GM13976 (cell line): ENCODE measurements at regions not wholly inside any gene's neighbourhood (a gene's known extent, or its start where the extent isn't known, plus 50 kb on each side); places are given as distances from the start of the nearest gene placed in this dataset.
"Not testable (repeated sequence)": the region's sequence is repeated elsewhere in the genome, so short reads cannot be mapped to it uniquely, and the experiment has no call there.

Source experiments
- DNase-seq: peaks from one replicate; pipeline ENCODE4 v3.0.0; 2012; ENCODE audit warnings: low spot score
- in situ Hi-C: fragments of 300-500 bp; cut with MboI; formaldehyde crosslinking; loops from one replicate; pipeline ENCODE4 v1.12.0; 2022; ENCODE audit warnings: low sequenced_read_pairs, mixed read lengths, inconsistent platforms; ENCODE audit not compliant: unreplicated experiment
- TF ChIP-seq, protein P1 (sequence below): IDR thresholded peaks from 2 replicates; pipeline ENCODE4 v1.5.1; 2012; ENCODE audit warnings: borderline replicate concordance, mild to moderate bottlenecking; ENCODE audit not compliant: insufficient read depth; ENCODE audit errors: extremely low read depth, missing control alignments, control extremely low read depth

DNA sequence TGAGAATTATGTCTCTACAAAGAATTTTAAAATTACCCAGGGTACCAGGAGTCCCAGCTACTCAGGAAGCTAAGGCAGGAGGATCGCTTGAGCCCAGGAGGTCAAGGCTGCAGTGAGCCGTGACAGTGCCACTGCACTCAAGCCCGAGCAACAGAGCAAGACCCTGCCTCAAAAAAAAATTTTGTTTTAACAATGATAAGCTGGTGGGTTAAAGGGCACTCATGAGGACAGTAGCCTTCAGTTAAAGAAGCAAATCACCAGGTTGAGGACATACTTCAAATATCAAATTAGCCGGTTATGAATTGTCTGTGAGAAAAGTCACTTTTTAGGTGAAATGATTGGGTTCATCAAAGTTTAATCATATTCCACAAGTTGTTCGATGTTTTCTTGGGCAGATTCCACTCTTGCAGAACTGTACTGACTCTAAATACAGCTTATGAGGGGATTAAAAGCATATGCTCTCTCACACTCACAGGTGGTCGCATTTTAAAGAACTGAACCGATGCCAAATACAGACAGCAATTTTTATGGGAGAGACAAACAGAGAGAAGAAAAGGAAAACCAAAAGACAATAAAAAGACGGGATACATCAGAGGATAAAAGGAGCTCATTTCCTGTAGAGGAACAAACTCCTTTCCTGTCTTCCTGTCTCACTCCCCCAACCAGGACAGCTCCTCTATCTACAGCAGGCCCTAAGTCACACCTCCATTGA lies 582.8 kb upstream of the NRP1 start:
- TF ChIP-seq, protein P1, sequence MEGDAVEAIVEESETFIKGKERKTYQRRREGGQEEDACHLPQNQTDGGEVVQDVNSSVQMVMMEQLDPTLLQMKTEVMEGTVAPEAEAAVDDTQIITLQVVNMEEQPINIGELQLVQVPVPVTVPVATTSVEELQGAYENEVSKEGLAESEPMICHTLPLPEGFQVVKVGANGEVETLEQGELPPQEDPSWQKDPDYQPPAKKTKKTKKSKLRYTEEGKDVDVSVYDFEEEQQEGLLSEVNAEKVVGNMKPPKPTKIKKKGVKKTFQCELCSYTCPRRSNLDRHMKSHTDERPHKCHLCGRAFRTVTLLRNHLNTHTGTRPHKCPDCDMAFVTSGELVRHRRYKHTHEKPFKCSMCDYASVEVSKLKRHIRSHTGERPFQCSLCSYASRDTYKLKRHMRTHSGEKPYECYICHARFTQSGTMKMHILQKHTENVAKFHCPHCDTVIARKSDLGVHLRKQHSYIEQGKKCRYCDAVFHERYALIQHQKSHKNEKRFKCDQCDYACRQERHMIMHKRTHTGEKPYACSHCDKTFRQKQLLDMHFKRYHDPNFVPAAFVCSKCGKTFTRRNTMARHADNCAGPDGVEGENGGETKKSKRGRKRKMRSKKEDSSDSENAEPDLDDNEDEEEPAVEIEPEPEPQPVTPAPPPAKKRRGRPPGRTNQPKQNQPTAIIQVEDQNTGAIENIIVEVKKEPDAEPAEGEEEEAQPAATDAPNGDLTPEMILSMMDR: no peak
- in situ Hi-C loops: no loop called here
- no peak for DNase-seq

DNA sequence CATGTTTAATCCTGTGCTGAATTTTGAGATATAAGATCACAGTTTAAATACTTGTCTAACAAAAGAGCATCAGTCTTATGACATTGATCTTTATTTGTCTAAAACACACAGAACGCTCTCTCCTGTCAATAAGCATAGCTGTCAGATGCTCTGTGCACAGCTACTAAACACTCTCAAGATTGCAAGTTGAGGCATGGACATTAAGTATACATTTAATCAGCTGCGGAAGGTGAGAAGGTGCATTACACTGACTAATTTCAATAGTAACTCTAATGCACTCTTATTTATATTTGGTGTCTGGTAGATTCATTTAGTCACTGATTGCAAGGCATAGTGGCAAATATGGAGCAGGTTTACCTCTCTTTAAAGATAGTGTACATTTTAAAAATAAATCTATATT lies 580.3 kb upstream of the NRP1 start:
- DNase-seq: no peak
- in situ Hi-C loops: no loop called here
- TF ChIP-seq, protein P1: no peak

DNA sequence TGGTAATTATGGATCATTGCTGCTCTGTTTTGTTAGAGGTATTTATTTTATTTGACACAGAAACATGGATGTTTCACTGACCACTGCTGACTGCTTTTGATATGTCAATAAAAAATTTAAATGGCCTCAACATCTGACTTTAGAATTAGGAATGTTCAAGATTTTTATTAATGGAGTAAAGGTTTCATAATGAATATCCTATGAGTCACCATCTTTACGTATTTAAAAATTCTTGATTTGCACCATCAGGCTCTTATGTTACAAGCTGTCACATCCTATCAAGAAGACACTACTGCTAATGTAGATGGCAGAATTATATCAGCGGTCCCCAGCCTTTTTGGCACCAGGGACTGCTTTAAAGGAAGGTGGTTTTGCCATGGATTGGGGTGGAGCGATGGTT lies 578.7 kb upstream of the NRP1 start:
- in situ Hi-C loops: no loop called here
- no peak for DNase-seq
- TF ChIP-seq, protein P1: no peak

DNA sequence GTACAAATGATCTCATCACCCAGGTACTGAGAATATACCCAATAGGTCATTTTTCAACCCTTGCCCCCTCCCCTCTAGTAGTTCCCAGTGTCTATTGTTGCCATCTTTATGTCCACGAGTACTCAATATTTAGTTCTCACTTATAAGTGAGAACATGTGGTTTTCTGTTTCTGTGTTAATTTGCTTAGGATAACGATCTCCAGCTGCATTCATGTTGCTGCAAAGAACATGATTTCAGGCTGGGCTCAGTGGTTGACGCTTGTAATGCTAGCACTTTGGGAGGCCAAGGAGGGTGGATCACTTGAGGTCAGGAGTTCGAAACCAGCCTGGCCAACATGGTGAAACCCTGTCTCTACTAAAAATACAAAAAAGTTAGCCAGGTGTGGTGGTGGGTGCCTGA lies 575.0 kb upstream of the NRP1 start:
- in situ Hi-C loops, DNase-seq: not testable (repeated sequence)

DNA sequence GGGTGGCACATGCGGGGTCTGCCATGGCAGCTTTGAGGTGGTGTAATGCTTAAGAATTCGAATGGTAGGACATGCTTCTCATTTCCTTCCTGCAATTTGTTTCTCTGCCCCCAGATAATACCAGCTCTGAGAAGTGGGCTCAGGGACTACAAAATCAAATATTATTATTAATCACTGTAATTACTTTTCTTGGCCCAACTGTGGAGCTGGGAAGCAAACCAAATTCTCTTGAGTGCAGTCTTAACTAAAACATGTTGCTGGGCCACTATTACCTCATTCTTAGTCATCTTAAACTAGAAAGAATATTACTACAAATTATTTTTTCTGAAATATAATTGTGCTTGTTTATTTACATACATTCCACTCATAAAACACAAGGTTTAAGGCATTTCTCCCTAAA lies 566.7 kb upstream of the NRP1 start:
- in situ Hi-C loops: no loop called here
- TF ChIP-seq, protein P1: no peak
- no peak for DNase-seq

DNA sequence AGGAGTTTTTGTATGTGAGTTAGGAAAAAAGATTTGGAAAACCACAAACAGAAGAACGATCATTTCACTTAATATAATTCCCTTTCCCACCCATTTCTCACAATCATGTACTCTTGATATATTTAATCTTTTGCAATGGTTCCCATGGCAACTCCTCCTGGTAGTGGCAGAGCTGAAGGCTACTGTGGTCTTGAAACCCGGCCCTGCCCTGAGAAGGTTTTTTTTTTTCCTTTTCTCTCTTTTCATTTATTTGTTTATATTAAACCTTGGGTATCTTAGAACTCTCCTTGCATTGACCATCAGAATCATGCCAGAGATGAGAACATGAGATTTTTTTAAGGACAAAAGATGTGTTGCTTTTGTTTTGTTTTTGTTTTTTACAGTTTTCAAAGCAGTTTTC lies 566.1 kb upstream of the NRP1 start:
- in situ Hi-C loops: no loop called here
- TF ChIP-seq, protein P1: no peak
- no peak for DNase-seq

DNA sequence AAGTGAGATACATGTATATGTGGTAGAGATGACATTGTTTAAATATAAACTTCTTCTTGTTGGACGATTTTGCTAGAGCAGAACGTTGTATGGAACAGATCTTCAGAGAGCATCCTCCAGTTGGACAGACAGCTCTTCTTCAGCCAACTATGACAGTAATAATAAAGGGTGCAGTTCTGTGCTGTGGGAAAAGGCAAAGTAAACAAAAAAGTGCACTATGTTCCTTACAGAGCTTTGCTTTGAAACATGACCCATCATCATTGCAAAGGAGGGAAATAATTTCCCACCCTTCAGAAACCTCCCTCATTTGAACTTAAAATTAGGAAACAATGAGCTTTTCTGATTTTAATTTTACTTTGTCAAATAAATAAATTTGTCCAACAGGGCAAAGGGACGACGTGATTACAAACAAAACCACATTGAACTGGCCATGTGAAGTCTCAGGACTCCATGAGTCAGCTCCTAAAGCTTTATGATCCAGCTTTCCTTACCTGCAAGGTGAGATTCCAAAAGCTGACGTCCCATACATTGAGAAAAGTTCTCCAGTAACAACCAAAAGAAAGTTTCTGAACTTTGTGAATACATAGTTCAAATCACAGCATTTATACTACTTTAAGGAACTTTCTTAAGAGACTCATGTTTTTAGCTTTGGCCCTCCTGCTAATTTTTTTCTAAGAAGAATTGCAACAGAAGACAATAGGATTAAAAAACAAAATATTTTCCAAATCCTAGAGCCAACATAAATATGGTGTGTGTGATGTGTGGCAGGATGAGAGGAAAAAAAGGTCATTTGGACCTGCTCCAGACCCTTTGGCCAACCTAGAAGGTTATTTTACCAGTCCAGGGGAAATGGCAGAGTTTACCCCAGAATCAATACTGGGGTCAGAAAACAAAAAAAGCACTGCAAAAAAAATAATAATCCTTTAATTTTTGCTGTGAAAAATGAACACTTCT lies 565.4 kb upstream of the NRP1 start:
- in situ Hi-C loops: no loop called here
- no peak for DNase-seq
- TF ChIP-seq, protein P1: no peak
